SK-N-SH treated with all-trans-retinoic acid at 6 μM for 48 hours (cell line): ENCODE measurements at regions not wholly inside any gene's neighbourhood (a gene's known extent, or its start where the extent isn't known, plus 50 kb on each side); places are given as distances from the start of the nearest gene placed in this dataset.

ENCODE experiments used
- ATAC-seq: fragments of 200-7000 bp; cut with Tn5 transposase; 3 replicates; pipeline ENCODE4 v1.9.1; 2020; ENCODE audit warnings: mild to moderate bottlenecking, moderate library complexity
- ARNTL ChIP-seq: fragments of 450-650 bp; formaldehyde crosslinking; IDR thresholded peaks from 2 replicates; pipeline ENCODE4 v1.5.0; 2020; ENCODE audit warnings: low read depth, mild to moderate bottlenecking, moderate library complexity, borderline replicate concordance
- BACH2 ChIP-seq: fragments of 250-450 bp; sonication (Bioruptor Pico); IDR thresholded peaks from 2 replicates; pipeline ENCODE4 v1.9.0; 2021; ENCODE audit warnings: mild to moderate bottlenecking, borderline replicate concordance
- CSDC2 ChIP-seq: fragments of 250-450 bp; sonication (Bioruptor Pico); IDR thresholded peaks from 2 replicates; pipeline ENCODE4 v1.5.0; 2020; ENCODE audit warnings: mild to moderate bottlenecking, moderate library complexity
- ESRRG ChIP-seq: fragments of 250-450 bp; sonication (Bioruptor Pico); IDR thresholded peaks from 2 replicates; pipeline ENCODE4 v1.6.1; 2021; ENCODE audit warnings: mild to moderate bottlenecking
- GLIS3 ChIP-seq: fragments of 250-450 bp; sonication (Bioruptor Pico); IDR thresholded peaks from 2 replicates; pipeline ENCODE4 v1.5.0; 2020; ENCODE audit warnings: mild to moderate bottlenecking, moderate library complexity
- ISL1 ChIP-seq: fragments of 250-450 bp; sonication (Bioruptor Pico); IDR thresholded peaks from 2 replicates; pipeline ENCODE4 v2.1.2; 2022; ENCODE audit warnings: mild to moderate bottlenecking, moderate library complexity
- OSR1 ChIP-seq: fragments of 250-450 bp; sonication (Bioruptor Pico); IDR thresholded peaks from 2 replicates; pipeline ENCODE4 v1.8.0; 2022; ENCODE audit warnings: moderate library complexity, mild to moderate bottlenecking, inconsistent platforms
- PATZ1 ChIP-seq: fragments of 250-450 bp; sonication (Bioruptor Pico); IDR thresholded peaks from 2 replicates; pipeline ENCODE4 v1.8.0; 2020; ENCODE audit warnings: mild to moderate bottlenecking, moderate library complexity, borderline replicate concordance
- POU6F1 ChIP-seq: fragments of 250-450 bp; sonication (Bioruptor Pico); IDR thresholded peaks from 2 replicates; pipeline ENCODE4 v1.8.0; 2021; ENCODE audit warnings: low read depth, mild to moderate bottlenecking, moderate library complexity, borderline replicate concordance
- PPARA ChIP-seq: fragments of 250-450 bp; sonication (Bioruptor Pico); IDR thresholded peaks from 2 replicates; pipeline ENCODE4 v1.5.0; 2020; ENCODE audit warnings: mild to moderate bottlenecking, borderline replicate concordance
- RARB ChIP-seq: fragments of 250-450 bp; sonication (Bioruptor Pico); IDR thresholded peaks from 2 replicates; pipeline ENCODE4 v1.8.0; 2021; ENCODE audit warnings: mild to moderate bottlenecking, moderate library complexity
- TCF4 ChIP-seq: fragments of 250-450 bp; sonication (Bioruptor Pico); IDR thresholded peaks from 2 replicates; pipeline ENCODE4 v1.8.0; 2021; ENCODE audit warnings: mild to moderate bottlenecking, moderate library complexity, borderline replicate concordance
- TOX ChIP-seq: fragments of 250-450 bp; sonication (Bioruptor Pico); IDR thresholded peaks from 2 replicates; pipeline ENCODE4 v1.8.0; 2021; ENCODE audit warnings: mild to moderate bottlenecking, moderate library complexity, borderline replicate concordance
- TSHZ2 ChIP-seq: fragments of 250-450 bp; sonication (Bioruptor Pico); IDR thresholded peaks from 2 replicates; pipeline ENCODE4 v1.5.0; 2020; ENCODE audit warnings: mild to moderate bottlenecking, moderate library complexity
- ZFP3 ChIP-seq: fragments of 250-450 bp; sonication (Bioruptor Pico); IDR thresholded peaks from 2 replicates; pipeline ENCODE4 v1.5.0; 2020; ENCODE audit warnings: mild to moderate bottlenecking, moderate library complexity
- ZNF565 ChIP-seq: fragments of 450-650 bp; formaldehyde crosslinking; conservative IDR thresholded peaks from 2 replicates; pipeline ENCODE4 v1.5.0; 2020; ENCODE audit warnings: low read depth, mild to moderate bottlenecking, moderate library complexity
- ZNF70 ChIP-seq: fragments of 450-650 bp; formaldehyde crosslinking; IDR thresholded peaks from 2 replicates; pipeline ENCODE4 v1.5.0; 2020; ENCODE audit warnings: mild to moderate bottlenecking, moderate library complexity
- ZNF8 ChIP-seq: fragments of 450-650 bp; formaldehyde crosslinking; IDR thresholded peaks from 2 replicates; pipeline ENCODE4 v1.5.0; 2020; ENCODE audit warnings: mild to moderate bottlenecking, moderate library complexity

- ATAC-seq, result no peak
- TF ChIP-seq ESRRG (CRISPR knock-in tag) (no peak), PATZ1 (CRISPR knock-in tag) (no peak), GLIS3 (no peak), POU6F1 (CRISPR knock-in tag) (no peak), ZFP3 (CRISPR knock-in tag) (no peak), ZNF8 (no peak), TCF4 (CRISPR knock-in tag) (no peak), ISL1 (CRISPR knock-in tag) (no peak), ARNTL (CRISPR knock-in tag) (no peak), ZNF565 (CRISPR knock-in tag) (no peak), TOX (CRISPR knock-in tag) (no peak), CSDC2 (no peak), TSHZ2 (CRISPR knock-in tag) (no peak), PPARA (CRISPR knock-in tag) (no peak), OSR1 (CRISPR knock-in tag) (no peak)
These were observed 151.8 kb downstream of the TBX5 start for GRCh38 chr12:114253976-114254778.

GRCh38 chr12:114248527-114248926 lies 157.4 kb downstream of the TBX5 start:
- TF ChIP-seq ZNF565 (CRISPR knock-in tag) (no peak), ISL1 (CRISPR knock-in tag) (no peak), RARB (CRISPR knock-in tag) (no peak), TSHZ2 (CRISPR knock-in tag) (no peak), ZNF70 (no peak), ZNF8 (no peak), TCF4 (CRISPR knock-in tag) (no peak), GLIS3 (no peak), BACH2 (CRISPR knock-in tag) (no peak), ARNTL (CRISPR knock-in tag) (no peak), PATZ1 (CRISPR knock-in tag) (no peak)
- TF ChIP-seq, all 23 proteins: peak for 0
- ATAC-seq, result no peak
